ENCODE measurements at regions not wholly inside any gene's neighbourhood (a gene's known extent, or its start where the extent isn't known, plus 50 kb on each side); places are given as distances from the start of the nearest gene placed in this dataset.
"Not testable (repeated sequence)": the region's sequence is repeated elsewhere in the genome, so short reads cannot be mapped to it uniquely, and the experiment has no call there.

GRCh38 chr1:181926697-181927096 lies 134.8 kb downstream of the ZNF648 start:
- ATAC-seq, result no peak
- H3K9me3 Mint-ChIP-seq, result peaks cover 10% of the 10 kb centered on the region
- no peaks in the 10 kb centered on the region for H3K36me3 Mint-ChIP-seq
- DNase-seq (ENCODE audit: low spot score), result no peak
- H3K27ac Mint-ChIP-seq, result no peak overlapping the region
- H3K4me1 Mint-ChIP-seq (ENCODE audit: low read depth in 2 of 2), result no peaks in the 10 kb centered on the region
- H3K4me3 Mint-ChIP-seq, result no peak overlapping the region
- H3K27me3 Mint-ChIP-seq, result peaks cover 0 to 33% of the 10 kb centered on the region in 2 donors

- H3K4me3 Mint-ChIP-seq; DNase-seq (ENCODE audit: low spot score); H3K4me1 Mint-ChIP-seq (ENCODE audit: low read depth in 2 of 2); H3K27ac Mint-ChIP-seq; H3K36me3 Mint-ChIP-seq; ATAC-seq: not testable (repeated sequence)
- peaks cover 15% of the 10 kb centered on the region for H3K9me3 Mint-ChIP-seq
- H3K27me3 Mint-ChIP-seq, result peaks cover 0 to 36% of the 10 kb centered on the region in 2 donors
Measured at GRCh38 chr1:181924034-181924433, 137.5 kb downstream of the ZNF648 start.

DNA sequence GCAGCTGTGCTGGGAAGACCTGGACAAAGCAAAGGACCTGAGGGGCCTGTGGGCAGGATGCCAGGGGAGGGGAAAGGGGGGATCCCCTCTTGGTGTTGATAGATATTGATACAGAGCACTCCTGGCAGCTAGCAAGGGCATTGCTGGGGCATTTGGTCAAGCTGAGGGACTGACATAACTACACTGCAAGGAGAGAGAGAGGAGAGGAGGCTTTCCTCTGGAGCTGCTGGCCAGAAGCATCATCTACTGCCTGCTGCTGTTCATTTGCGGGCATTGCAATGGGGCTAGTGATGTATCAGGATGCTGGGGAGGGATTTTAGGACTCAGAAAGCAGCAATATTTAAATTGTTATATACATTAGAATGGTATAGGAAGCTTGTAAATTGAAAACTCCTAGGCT lies 142.0 kb downstream of the ZNF648 start:
- ATAC-seq (no peak), DNase-seq (ENCODE audit: low spot score) (no peak)
- no peak overlapping the region for H3K4me3 Mint-ChIP-seq
- H3K4me1 Mint-ChIP-seq (ENCODE audit: low read depth in 2 of 2), result no peaks in the 10 kb centered on the region
- peaks cover 2 to 7% of the 10 kb centered on the region in 2 donors for H3K27me3 Mint-ChIP-seq
- no peaks in the 10 kb centered on the region for H3K36me3 Mint-ChIP-seq
- H3K9me3 Mint-ChIP-seq, result peaks cover 5% of the 10 kb centered on the region
- no peak overlapping the region for H3K27ac Mint-ChIP-seq

- ATAC-seq (no peak), DNase-seq (ENCODE audit: low spot score) (no peak)
- peaks cover 5% of the 10 kb centered on the region for H3K9me3 Mint-ChIP-seq
- no peaks in the 10 kb centered on the region for H3K36me3 Mint-ChIP-seq
- H3K4me3 Mint-ChIP-seq, result no peak overlapping the region
- H3K27ac Mint-ChIP-seq, result no peak overlapping the region
- H3K27me3 Mint-ChIP-seq, result peaks cover 2 to 7% of the 10 kb centered on the region in 2 donors
- H3K4me1 Mint-ChIP-seq (ENCODE audit: low read depth in 2 of 2), result no peaks in the 10 kb centered on the region
Measured at GRCh38 chr1:181918880-181919525, 142.5 kb downstream of the ZNF648 start.

- peaks cover 2 to 11% of the 10 kb centered on the region in 2 donors for H3K27me3 Mint-ChIP-seq
- ATAC-seq, result no peak
- no peaks in the 10 kb centered on the region for H3K36me3 Mint-ChIP-seq
- H3K4me1 Mint-ChIP-seq (ENCODE audit: low read depth in 2 of 2), result no peaks in the 10 kb centered on the region
- no peak for DNase-seq (ENCODE audit: low spot score)
- no peaks in the 10 kb centered on the region for H3K9me3 Mint-ChIP-seq
- no peak overlapping the region for H3K4me3 Mint-ChIP-seq
- no peak overlapping the region for H3K27ac Mint-ChIP-seq
Measured at GRCh38 chr1:181911715-181912114, 149.8 kb downstream of the ZNF648 start.

DNA sequence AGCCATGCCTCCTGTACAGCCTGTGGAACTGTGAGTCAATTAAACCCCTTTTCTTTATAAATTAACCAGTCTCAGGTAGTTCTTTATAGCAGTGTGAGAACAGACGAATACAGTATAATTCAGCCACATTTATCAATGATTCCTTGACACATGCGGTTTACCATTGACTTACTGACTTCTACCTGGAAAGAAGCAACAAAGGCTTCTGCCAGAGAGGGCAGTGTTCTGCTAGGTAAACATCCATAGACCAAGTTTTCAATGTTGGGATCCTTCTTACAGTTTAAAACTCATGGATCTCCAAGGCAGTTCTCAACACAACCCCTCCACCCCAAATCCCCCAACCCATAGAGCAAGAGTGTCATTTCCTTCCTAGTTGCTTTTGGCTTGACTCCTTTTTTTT lies 150.6 kb downstream of the ZNF648 start:
- no peak overlapping the region for H3K4me3 Mint-ChIP-seq

DNA sequence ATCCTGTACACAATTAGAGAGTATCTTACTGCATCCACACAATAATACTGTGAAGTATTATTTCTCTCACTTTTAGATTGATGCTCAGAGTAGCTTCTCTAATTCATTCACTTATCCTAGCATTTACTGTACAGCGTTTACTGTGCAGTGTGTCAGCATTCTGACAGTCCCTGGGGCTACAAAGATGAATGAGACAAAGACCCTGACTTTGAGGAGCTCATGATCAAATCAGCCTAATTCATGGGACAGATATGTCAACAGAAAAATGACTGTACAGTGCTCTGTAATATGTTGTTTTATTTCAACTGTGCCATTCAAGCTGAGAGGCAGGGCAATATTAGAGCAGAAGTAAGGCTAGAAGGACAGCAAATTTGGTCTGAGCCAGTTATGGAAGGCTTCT lies 152.5 kb downstream of the ZNF648 start:
- Mint-ChIP-seq H3K36me3 (no peaks in the 10 kb centered on the region), H3K9me3 (no peaks in the 10 kb centered on the region), H3K27me3 (peaks cover 0 to 14% of the 10 kb centered on the region in 2 donors), H3K4me1 (ENCODE audit: low read depth in 2 of 2) (no peaks in the 10 kb centered on the region), H3K27ac (no peak overlapping the region), H3K4me3 (no peak overlapping the region)
- DNase-seq (ENCODE audit: low spot score), result no peak
- ATAC-seq, result no peak

More for the DNA sequence above, 150.6 kb downstream of the ZNF648 start:
- Mint-ChIP-seq H3K27me3 (peaks cover 2 to 14% of the 10 kb centered on the region in 2 donors), H3K27ac (no peak overlapping the region), H3K9me3 (no peaks in the 10 kb centered on the region), H3K4me1 (ENCODE audit: low read depth in 2 of 2) (no peaks in the 10 kb centered on the region), H3K36me3 (no peaks in the 10 kb centered on the region)
- no peak for ATAC-seq
- DNase-seq (ENCODE audit: low spot score), result no peak

DNA sequence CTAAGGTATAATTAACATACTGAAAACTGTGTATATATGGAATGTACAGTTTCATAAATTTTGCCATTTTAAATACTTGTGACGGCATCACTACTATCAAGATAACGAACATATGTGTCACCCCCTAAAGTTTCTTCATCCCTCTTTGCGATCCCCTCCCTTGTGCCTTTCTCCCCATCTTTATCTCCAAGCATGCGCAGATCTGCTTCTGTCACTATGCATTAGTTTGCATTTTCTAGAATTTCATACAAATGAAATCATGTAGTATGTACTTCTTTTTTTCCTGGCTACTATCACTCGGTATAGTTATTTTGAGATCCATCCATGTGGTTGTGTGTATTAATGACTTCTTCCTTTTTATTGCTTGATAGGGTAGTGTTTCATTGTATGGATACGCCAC lies 154.9 kb downstream of the ZNF648 start:
- no peak overlapping the region for H3K27ac Mint-ChIP-seq
- no peaks in the 10 kb centered on the region for H3K36me3 Mint-ChIP-seq
- peaks cover 0 to 14% of the 10 kb centered on the region in 2 donors for H3K27me3 Mint-ChIP-seq
- no peak for ATAC-seq
- H3K4me3 Mint-ChIP-seq, result no peak overlapping the region
- DNase-seq (ENCODE audit: low spot score), result no peak
- H3K9me3 Mint-ChIP-seq, result no peaks in the 10 kb centered on the region
- no peaks in the 10 kb centered on the region for H3K4me1 Mint-ChIP-seq (ENCODE audit: low read depth in 2 of 2)

DNA sequence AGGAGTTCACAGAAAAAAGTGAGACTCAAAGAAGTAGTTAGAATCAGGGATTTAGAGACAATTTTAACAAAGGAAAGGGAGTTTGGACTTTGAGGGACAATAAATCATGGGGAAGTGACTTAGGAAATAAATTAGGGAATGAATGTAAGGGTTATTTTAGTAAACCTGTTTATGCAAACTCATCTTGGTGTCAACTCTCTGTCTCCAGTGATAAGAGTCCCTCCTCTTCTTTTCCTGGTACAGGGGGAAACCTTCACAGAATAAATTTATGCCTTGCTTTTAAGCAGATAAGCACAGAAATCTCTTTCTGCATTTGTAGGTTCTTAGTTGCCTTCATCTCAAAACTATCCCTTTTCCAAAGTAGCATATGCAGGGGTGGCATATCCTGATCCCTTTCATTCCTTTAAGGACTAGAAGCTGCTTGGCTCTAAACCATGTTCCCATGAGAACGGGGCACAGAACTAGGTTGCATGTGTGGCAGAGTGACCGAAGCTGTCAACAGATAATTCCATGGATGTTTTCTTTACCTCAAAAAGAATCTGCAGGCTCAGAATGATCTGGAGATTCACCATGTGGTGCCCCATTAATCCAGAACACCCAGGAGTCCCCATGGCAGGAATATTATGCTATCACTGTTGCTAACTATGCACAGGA lies 155.4 kb downstream of the ZNF648 start:
- DNase-seq (ENCODE audit: low spot score) (no peak), ATAC-seq (no peak)
- Mint-ChIP-seq H3K36me3 (no peaks in the 10 kb centered on the region), H3K27ac (no peak overlapping the region), H3K9me3 (no peaks in the 10 kb centered on the region), H3K4me3 (no peak overlapping the region), H3K27me3 (peaks cover 0 to 14% of the 10 kb centered on the region in 2 donors), H3K4me1 (ENCODE audit: low read depth in 2 of 2) (no peaks in the 10 kb centered on the region)

GRCh38 chr1:181898773-181899172 lies 162.7 kb downstream of the ZNF648 start:
- H3K4me1 Mint-ChIP-seq (ENCODE audit: low read depth in 2 of 2), result no peaks in the 10 kb centered on the region
- H3K27me3 Mint-ChIP-seq, result peaks cover 0 to 7% of the 10 kb centered on the region in 2 donors
- DNase-seq (ENCODE audit: low spot score) (no peak), ATAC-seq (no peak)
- H3K36me3 Mint-ChIP-seq, result no peaks in the 10 kb centered on the region
- H3K9me3 Mint-ChIP-seq, result no peaks in the 10 kb centered on the region
- H3K4me3 Mint-ChIP-seq, result no peak overlapping the region
- no peak overlapping the region for H3K27ac Mint-ChIP-seq

GRCh38 chr1:181896824-181897223 lies 164.7 kb downstream of the ZNF648 start:
- no peak for DNase-seq (ENCODE audit: low spot score)
- Mint-ChIP-seq H3K27me3 (peaks cover 0 to 7% of the 10 kb centered on the region in 2 donors), H3K36me3 (no peaks in the 10 kb centered on the region), H3K9me3 (peaks cover 3% of the 10 kb centered on the region), H3K4me3 (no peak overlapping the region), H3K27ac (no peak overlapping the region), H3K4me1 (ENCODE audit: low read depth in 2 of 2) (no peaks in the 10 kb centered on the region)
- no peak for ATAC-seq

GRCh38 chr1:181894439-181894859 lies 167.1 kb downstream of the ZNF648 start:
- peaks cover 0 to 7% of the 10 kb centered on the region in 2 donors for H3K27me3 Mint-ChIP-seq
- H3K9me3 Mint-ChIP-seq, result peaks cover 6% of the 10 kb centered on the region
- ATAC-seq (no peak), DNase-seq (ENCODE audit: low spot score) (no peak)
- H3K4me1 Mint-ChIP-seq (ENCODE audit: low read depth in 2 of 2), result no peaks in the 10 kb centered on the region
- no peak overlapping the region for H3K27ac Mint-ChIP-seq
- no peaks in the 10 kb centered on the region for H3K36me3 Mint-ChIP-seq
- no peak overlapping the region for H3K4me3 Mint-ChIP-seq

- Mint-ChIP-seq H3K36me3 (no peaks in the 10 kb centered on the region), H3K4me3 (no peak overlapping the region), H3K4me1 (ENCODE audit: low read depth in 2 of 2) (no peaks in the 10 kb centered on the region), H3K27ac (no peak overlapping the region), H3K9me3 (peaks cover 6% of the 10 kb centered on the region), H3K27me3 (peaks cover 0 to 7% of the 10 kb centered on the region in 2 donors)
- DNase-seq (ENCODE audit: low spot score) (no peak), ATAC-seq (no peak)
Measured at GRCh38 chr1:181893937-181894336, 167.6 kb downstream of the ZNF648 start.

DNA sequence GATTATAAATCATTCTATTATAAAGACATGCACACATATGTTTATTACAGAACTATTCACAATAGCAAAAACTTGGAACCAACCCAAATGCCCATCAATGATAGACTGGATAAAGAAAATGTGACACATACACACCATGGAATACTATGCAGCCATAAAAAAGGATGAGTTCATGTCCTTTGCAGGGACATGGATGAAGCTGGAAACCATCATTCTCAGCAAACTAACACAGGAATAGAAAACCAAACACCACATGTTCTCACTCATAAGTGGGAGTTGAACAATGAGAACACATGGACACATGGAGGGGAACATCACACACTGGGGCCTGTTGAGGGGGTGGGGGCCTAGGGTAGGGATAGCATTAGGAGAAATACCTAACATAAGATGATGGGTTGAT lies 168.4 kb downstream of the ZNF648 start:
- not testable (repeated sequence) for H3K4me1 Mint-ChIP-seq (ENCODE audit: low read depth in 2 of 2); DNase-seq (ENCODE audit: low spot score); H3K36me3 Mint-ChIP-seq; H3K4me3 Mint-ChIP-seq; H3K27me3 Mint-ChIP-seq; H3K9me3 Mint-ChIP-seq; ATAC-seq; H3K27ac Mint-ChIP-seq
